Vagina (tissue), 2 donors: ENCODE measurements at regions not wholly inside any gene's neighbourhood (a gene's known extent, or its start where the extent isn't known, plus 50 kb on each side); places are given as distances from the start of the nearest gene placed in this dataset. TPM values are rescaled to one million over a fixed set of nuclear protein-coding genes. Genes with fewer than 3 reads are reported as not detected.

Source experiments
- DNase-seq, 2 donors: peaks; one replicate each; pipeline ENCODE4 v3.0.0-alpha.2; 2017; ENCODE audit errors: extremely low spot score in 2 of 2
- H3K27ac ChIP-seq: fragments of 200-600 bp; sonication (generic); one replicate; pipeline ENCODE4 v1.5.1; 2019
- H3K27me3 ChIP-seq: fragments of 200-600 bp; sonication (generic); one replicate; pipeline ENCODE4 v1.5.1; 2019
- H3K36me3 ChIP-seq, 2 donors: fragments of 200-600 bp; sonication (generic); one replicate each; pipeline ENCODE4 v1.5.1; 2017 to 2019
- H3K4me1 ChIP-seq: fragments of 200-600 bp; sonication (generic); one replicate; pipeline ENCODE4 v1.5.1; 2019
- H3K4me3 ChIP-seq, 2 donors: fragments of 200-600 bp; sonication (generic); 1 replicate in 1 of 2; 2 replicates in 1 of 2; pipeline ENCODE4 v1.5.1; 2016 to 2019
- H3K9me3 ChIP-seq: fragments of 200-600 bp; sonication (generic); one replicate; pipeline ENCODE4 v1.5.1; 2019
- POLR2A ChIP-seq, 2 donors: fragments of 450-650 bp; IDR thresholded peaks; one replicate each; pipeline ENCODE4 v1.6.1; 2017; ENCODE audit warnings: antibody characterized with exemption in 2 of 2, mild to moderate bottlenecking in 2 of 2, moderate library complexity in 2 of 2
- POLR2AphosphoS5 ChIP-seq, 2 donors: sonication (generic); formaldehyde crosslinking; IDR thresholded peaks; one replicate each; pipeline ENCODE4 v1.9.0; 2017; ENCODE audit warnings: antibody characterized with exemption in 2 of 2, mild to moderate bottlenecking in 2 of 2, low read depth in 1 of 2; ENCODE audit not compliant: insufficient read depth in 1 of 2
- intact Hi-C: fragments of 100-400 bp; cut with DNase I; formaldehyde crosslinking; loops from one replicate; pipeline ENCODE4 v1.15.1; 2023
- small RNA-seq: library from RNA; depleted of rRNA; stranded (forward); fragments of <200 nt; gene quantifications from one replicate; pipeline ENCODE3, GENCODE V24; 2016
- TF ChIP-seq, protein P1 (sequence below), 3 experiments: fragments of 450-650 bp in 2 of 3; fragments of 200-600 bp in 1 of 3; sonication (generic) in 1 of 3; IDR thresholded peaks; one replicate each; pipeline ENCODE4 v1.5.1; 2017 to 2019; ENCODE audit warnings: antibody characterized with exemption in 3 of 3, mild to moderate bottlenecking in 2 of 3, moderate library complexity in 2 of 3

GRCh38 chr2:57990118-57990725 is 56.4 kb upstream of the VRK2 start:
- no peak for TF ChIP-seq POLR2A (IDR thresholded peaks at IDR 0.05)
- TF ChIP-seq, protein P1, sequence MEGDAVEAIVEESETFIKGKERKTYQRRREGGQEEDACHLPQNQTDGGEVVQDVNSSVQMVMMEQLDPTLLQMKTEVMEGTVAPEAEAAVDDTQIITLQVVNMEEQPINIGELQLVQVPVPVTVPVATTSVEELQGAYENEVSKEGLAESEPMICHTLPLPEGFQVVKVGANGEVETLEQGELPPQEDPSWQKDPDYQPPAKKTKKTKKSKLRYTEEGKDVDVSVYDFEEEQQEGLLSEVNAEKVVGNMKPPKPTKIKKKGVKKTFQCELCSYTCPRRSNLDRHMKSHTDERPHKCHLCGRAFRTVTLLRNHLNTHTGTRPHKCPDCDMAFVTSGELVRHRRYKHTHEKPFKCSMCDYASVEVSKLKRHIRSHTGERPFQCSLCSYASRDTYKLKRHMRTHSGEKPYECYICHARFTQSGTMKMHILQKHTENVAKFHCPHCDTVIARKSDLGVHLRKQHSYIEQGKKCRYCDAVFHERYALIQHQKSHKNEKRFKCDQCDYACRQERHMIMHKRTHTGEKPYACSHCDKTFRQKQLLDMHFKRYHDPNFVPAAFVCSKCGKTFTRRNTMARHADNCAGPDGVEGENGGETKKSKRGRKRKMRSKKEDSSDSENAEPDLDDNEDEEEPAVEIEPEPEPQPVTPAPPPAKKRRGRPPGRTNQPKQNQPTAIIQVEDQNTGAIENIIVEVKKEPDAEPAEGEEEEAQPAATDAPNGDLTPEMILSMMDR (IDR thresholded peaks at IDR 0.05), result no peak
- TF ChIP-seq POLR2AphosphoS5 (IDR thresholded peaks at IDR 0.05; ENCODE audit: insufficient read depth in 1 of 2, low read depth in 1 of 2), result no peak
- intact Hi-C loops, result no loop called here
- Histone ChIP-seq H3K9me3 (no peaks in the 10 kb centered on the region), H3K36me3 (no peaks in the 10 kb centered on the region), H3K4me3 (no peak overlapping the region), H3K27me3 (no peaks in the 10 kb centered on the region), H3K27ac (no peak overlapping the region), H3K4me1 (no peaks in the 10 kb centered on the region)
- DNase-seq, result no peak

Small RNA genes lying in the stretch of these regions (small RNA-seq; reads per million reads assigned to genes)
- gene PPIAP63 (not detected), gene RF00592 (not detected)
